Skin epidermis (tissue), 12 donors: ENCODE measurements at regions not wholly inside any gene's neighbourhood (a gene's known extent, or its start where the extent isn't known, plus 50 kb on each side); places are given as distances from the start of the nearest gene placed in this dataset.

Experiments used
- H3K27ac ChIP-seq, 21 experiments: fragments of 200-600 bp; sonication (generic) in 11 of 21; one replicate each; pipeline ENCODE4 v1.5.0; 2020; ENCODE audit warnings: mild to moderate bottlenecking in 3 of 21, inconsistent platforms in 2 of 21, moderate library complexity in 2 of 21
- H3K4me3 ChIP-seq, 7 experiments: fragments of 200-600 bp; sonication (generic) in 2 of 7; one replicate each; pipeline ENCODE4 v1.5.0; 2020; ENCODE audit warnings: inconsistent platforms in 2 of 7, mild to moderate bottlenecking in 2 of 7, moderate library complexity in 1 of 7

DNA sequence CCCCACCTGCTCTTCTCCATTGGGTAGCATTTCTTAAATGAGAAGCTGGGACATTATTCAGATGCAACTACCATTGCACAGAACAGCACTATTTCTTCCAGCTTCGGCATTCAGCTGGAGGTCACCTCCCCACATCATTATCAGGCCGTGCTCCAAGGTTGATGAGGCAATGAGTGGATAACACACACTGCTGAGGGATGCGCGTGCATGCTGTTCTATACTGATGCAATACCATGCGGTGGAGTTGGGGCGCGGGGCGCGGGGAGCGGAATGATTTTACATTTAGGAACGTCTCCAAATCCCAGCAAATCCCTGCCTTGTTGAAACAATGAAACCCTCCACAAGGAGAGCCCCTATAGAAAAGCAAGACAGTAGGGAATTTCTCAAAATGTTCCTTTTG lies 283.4 kb downstream of the GRIN2B start:
- Histone ChIP-seq H3K4me3 (no peak overlapping the region), H3K27ac (no peak overlapping the region)

DNA sequence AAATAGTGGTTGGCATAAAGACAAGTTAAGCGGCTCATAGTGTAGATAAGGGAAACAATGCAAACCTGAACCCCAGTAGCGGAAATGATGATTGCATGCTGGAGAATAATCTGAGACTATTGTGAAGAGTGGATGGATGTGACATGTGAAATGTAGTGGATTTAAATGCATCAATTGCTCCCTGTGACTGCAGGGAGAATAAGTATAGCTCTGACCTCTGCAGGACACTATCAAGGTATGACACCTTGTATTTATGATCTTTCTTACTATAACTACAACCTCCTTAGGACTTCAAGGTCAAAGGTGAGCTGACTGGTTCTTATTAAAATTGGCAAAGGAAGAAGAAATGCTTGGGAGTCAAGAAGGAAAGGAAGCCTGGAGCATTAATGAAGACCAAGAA lies 285.6 kb downstream of the GRIN2B start:
- H3K27ac ChIP-seq = no peak overlapping the region
- no peak overlapping the region for H3K4me3 ChIP-seq

DNA sequence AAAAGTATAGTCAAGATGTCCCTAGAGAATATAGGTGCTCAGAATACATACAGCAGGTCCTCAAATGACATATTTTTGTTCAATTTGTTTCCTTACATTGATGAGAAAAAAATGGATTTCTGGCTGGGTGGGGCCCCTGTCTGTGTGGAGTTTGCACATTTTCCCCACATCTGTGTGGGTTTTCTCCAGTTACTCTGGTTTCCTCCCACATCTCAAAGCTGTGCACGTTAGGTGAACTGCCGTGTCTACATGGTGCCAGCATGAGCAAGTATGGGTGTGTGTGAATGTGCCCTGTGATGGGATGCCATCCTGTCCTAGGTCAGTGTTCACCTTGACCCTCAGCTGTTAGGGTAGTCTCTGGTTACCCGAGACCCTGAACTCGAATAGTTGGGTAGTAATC lies 289.1 kb downstream of the GRIN2B start:
- Histone ChIP-seq H3K27ac (no peak overlapping the region), H3K4me3 (no peak overlapping the region)

DNA sequence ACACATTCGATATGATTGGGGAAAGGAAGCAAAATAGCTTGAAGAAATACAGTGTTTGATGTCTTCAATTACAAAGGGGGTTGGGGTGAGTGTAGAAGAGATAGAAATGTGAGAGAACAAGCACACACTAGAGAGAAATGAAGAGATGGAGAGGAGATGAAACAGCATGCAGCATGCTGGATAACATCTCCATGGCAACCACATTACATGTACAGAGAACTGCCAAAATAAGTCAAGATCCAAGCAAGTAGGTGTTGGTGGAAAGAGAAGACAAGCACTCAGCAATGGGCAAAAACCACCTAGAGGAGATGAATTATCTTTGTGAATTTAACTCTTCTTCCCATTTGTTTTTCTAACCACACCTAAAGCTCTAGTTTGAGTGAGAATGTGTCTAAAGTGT lies 289.8 kb downstream of the GRIN2B start:
- Histone ChIP-seq H3K4me3 (no peak overlapping the region), H3K27ac (no peak overlapping the region)

- no peak overlapping the region for H3K27ac ChIP-seq
- no peak overlapping the region for H3K4me3 ChIP-seq
Measured at GRCh38 chr12:13687633-13688032, 293.8 kb downstream of the GRIN2B start.

DNA sequence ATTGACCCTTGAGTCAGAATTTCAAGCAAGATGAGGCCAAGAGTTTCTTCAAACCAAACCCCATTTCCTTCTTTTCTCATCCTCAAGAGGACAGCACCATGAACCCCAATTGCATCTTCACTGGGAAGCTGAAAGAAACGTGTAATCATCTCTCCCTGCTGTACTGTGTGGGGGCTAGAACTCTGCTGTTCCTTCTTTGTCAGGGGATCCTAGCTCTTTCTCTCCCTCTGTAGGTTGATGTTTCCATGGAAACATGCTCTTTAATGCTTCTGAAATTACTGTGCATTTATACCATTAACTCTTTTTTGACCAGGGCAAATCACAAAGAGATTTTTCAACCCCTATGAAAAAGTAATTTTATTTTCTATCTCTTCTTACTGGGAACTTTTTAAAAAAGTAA lies 295.1 kb downstream of the GRIN2B start:
- Histone ChIP-seq H3K27ac (no peak overlapping the region), H3K4me3 (no peak overlapping the region)

DNA sequence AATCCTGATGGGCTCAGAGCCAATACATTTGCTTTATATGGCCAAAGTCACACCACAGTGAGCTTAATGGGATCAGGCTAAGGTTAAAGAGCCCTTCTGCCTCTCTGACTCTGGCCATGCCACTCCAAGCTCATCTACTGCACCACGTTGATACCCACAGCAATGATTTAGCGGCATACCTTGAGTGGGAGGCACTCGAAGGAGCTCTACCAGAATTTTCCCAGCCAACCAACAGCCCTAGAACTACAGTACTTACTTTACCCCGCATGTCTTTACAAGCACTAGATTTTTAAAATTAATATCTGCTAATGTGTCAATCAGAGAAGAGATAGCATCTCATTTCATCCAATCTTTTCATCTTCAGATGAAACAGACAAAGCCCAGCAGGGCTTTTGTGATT lies 300.5 kb downstream of the GRIN2B start:
- H3K4me3 ChIP-seq = no peak overlapping the region
- no peak overlapping the region for H3K27ac ChIP-seq

DNA sequence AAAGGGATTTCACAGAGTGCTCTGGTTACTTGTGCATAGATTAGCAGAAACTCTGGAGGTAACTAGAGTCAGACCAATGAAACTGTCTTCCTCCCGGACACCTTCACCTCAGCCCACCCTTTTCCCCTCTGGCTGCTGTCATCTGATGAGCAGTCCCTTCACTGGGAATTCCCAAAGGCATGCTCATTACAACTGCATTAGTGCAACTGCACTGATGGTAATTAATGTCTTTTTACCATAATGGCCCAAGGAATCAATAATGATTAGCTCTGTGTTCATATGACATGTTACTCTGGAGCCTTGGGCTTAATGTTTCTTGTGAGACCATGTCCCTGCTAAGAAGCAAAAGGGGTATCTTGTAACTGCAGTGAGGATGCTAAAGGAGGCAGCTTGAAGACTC lies 304.5 kb downstream of the GRIN2B start:
- H3K4me3 ChIP-seq = no peak overlapping the region
- no peak overlapping the region for H3K27ac ChIP-seq

DNA sequence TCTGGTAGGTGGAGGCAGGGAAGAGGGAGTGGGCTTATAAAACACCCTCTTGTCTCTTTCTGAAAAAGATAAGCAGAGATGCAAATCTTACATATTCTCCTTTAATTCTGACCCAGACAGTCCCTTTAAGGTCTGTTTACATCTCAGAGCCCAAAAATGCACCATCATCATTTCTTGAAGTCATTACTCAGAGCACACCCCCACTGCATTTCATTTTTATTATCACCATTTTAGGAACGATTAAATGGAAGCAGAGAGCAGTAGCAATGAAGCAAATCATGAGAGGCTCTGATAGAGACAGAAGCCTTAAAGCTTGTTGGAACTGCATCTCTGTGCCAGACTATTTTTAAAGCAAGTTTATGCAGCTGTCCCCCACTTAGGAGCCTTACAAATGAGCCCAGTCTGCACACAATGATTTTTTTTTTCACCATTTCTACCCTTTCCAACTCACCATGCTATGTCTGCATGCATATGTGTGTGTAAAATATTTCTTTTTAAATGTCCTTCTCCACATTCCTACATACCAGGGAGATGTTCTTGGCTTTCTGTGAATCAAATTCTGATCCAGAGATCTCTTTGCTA lies 311.0 kb downstream of the GRIN2B start:
- Histone ChIP-seq H3K4me3 (no peak overlapping the region), H3K27ac (no peak overlapping the region)

GRCh38 chr12:13668880-13669279 lies 312.5 kb downstream of the GRIN2B start:
- H3K27ac ChIP-seq = no peak overlapping the region
- H3K4me3 ChIP-seq = no peak overlapping the region

DNA sequence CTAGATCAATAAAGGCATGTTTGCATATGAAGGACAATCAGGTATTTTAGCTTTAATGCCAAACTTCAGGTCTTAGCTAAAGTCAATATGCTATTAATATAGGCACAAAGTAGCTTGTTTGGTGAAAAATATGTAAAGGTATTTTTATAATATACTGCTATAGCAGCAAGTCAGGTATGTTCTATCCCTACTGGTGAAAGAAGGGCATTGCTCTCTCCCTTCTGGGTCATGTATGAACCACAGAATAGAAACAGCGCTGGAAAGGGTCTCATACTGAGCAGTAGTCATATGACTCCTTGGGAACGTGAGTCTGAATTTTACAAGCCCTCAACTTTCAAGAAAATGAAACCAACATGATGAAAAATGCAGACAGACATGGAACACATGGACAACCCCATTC lies 314.6 kb downstream of the GRIN2B start:
- H3K4me3 ChIP-seq = no peak overlapping the region
- no peak overlapping the region for H3K27ac ChIP-seq

DNA sequence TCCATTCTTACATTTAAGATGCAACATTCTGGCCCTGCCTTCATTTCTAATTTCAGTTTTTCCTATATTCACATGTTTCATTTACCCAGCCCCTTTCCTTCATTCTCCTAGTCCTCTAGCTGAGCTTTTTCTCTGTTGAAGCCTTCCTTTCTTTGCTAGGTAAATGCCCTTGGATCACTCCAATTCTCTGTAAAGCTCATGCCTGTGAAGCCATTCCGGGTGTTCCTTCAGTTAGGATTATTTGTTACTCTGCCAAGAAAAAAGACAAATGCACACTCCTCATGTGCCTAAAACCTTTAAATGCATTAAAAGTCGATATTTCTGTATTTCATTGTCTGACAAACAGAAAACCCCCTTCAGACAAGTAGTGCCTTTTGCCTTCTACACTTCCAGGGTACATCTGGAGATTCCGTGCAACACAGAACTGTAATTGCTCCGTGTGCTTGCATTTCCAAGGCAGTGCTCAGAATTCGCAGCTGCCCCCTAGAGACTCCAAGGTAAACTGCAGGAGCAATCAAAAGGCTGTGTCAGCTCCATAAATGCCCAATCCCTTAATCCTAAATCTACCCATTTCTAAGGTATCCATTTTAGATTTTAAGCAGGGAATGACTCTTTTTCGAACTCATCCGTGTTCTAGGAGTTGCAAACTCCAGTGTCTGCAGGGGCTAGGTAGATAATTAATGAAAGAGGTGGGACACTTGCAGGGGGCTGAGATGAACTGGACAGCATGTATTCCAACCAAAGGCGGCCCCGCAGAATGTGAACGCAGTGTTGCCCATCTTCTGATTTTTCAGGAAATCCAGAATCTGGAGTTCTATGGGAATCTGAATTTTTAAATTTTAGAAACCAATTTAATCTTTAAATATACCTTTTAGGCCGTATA lies 320.2 kb downstream of the GRIN2B start:
- Histone ChIP-seq H3K4me3 (no peak overlapping the region), H3K27ac (no peak overlapping the region)

GRCh38 chr12:13654456-13654855 lies 326.9 kb downstream of the GRIN2B start:
- H3K27ac ChIP-seq = no peak overlapping the region

DNA sequence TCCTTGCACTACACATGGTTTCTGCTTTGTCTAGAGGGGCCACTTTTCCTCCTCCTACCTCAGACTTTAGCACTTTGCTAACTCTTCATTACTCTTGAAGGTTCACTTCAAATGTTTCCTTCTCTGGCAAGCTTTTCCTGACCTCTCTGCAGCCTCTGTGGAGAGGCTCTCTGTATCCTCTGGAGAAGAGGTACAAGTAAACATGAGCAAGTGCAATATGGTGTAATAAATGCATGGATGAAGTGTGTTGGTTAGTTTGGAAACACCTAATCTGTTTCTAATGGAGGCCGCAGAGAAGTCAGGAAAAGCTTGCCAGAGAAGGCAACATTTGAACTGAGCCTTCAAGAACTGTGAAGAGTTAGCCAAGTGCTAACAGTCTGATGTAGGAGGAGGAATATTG lies 329.3 kb downstream of the GRIN2B start:
- H3K4me3 ChIP-seq = no peak overlapping the region
- H3K27ac ChIP-seq = no peak overlapping the region

More at GRCh38 chr12:13654456-13654855, 326.9 kb downstream of the GRIN2B start:
- H3K4me3 ChIP-seq = no peak overlapping the region

- Histone ChIP-seq H3K4me3 (no peak overlapping the region), H3K27ac (no peak overlapping the region)
Measured at GRCh38 chr12:13635709-13636108, 345.7 kb downstream of the GRIN2B start.

DNA sequence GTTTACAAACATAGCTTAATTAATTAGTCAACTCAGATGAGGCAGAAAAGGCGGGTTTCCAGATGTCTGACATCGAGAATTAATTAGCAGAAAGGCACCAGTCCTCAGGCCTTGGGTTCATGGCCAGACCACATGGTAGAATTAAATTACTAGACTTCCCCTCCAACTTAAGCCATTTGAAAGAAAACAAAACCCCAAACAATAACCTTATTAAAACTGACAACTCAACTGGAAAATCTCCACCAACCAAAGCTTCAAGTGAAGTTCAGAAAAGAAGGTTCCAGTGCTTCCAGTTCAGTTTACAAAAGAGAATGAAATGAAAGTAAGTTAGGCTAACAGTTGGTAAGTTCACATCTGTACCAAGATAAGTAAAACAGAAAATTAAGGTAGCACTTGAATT lies 349.5 kb downstream of the GRIN2B start:
- no peak overlapping the region for H3K4me3 ChIP-seq
- no peak overlapping the region for H3K27ac ChIP-seq

- H3K27ac ChIP-seq = no peak overlapping the region
- no peak overlapping the region for H3K4me3 ChIP-seq
Measured at GRCh38 chr12:13630354-13630753, 351.0 kb downstream of the GRIN2B start.

GRCh38 chr12:13628067-13628466 lies 353.3 kb downstream of the GRIN2B start:
- Histone ChIP-seq H3K4me3 (no peak overlapping the region), H3K27ac (no peak overlapping the region)

DNA sequence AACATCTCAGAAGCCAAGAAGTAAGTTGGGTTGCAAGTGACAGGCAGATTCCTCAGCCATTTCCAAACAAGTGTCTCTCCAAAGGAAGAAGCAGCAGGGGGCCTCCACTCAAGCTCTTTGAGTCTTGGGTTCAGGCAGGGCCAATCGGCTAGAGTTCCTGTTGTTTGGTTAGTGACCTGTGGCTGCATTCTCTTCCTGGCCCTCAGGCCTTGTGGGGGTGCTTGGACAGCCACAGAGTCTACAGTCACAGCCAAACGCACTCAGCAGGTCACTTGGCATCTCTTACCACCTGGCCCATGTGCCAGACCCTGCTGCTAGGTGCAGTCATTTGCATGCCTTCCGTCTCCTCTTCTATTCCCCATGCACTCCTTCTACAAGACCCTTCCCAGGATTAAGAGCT lies 353.9 kb downstream of the GRIN2B start:
- H3K27ac ChIP-seq = no peak overlapping the region
- no peak overlapping the region for H3K4me3 ChIP-seq

DNA sequence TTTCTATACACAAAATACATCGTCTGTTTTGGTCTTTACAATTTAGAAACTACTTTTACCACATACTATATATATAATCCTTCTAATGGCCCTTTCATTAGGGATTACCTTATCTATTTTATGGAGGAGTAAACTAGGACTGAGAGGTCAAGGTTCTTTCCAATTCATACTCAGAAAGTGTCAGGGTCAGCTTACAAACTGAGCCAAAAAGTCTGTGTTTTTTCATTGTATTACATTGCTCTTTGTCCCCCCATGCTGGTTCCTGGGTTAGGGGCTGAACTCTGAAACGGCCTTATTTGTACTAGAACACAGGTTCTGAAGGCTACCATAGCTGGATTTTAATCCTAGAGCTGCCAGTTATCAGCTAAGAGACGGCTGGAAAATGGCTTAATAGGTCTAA lies 368.1 kb downstream of the GRIN2B start:
- H3K27ac ChIP-seq = no peak overlapping the region
- H3K4me3 ChIP-seq = no peak overlapping the region

DNA sequence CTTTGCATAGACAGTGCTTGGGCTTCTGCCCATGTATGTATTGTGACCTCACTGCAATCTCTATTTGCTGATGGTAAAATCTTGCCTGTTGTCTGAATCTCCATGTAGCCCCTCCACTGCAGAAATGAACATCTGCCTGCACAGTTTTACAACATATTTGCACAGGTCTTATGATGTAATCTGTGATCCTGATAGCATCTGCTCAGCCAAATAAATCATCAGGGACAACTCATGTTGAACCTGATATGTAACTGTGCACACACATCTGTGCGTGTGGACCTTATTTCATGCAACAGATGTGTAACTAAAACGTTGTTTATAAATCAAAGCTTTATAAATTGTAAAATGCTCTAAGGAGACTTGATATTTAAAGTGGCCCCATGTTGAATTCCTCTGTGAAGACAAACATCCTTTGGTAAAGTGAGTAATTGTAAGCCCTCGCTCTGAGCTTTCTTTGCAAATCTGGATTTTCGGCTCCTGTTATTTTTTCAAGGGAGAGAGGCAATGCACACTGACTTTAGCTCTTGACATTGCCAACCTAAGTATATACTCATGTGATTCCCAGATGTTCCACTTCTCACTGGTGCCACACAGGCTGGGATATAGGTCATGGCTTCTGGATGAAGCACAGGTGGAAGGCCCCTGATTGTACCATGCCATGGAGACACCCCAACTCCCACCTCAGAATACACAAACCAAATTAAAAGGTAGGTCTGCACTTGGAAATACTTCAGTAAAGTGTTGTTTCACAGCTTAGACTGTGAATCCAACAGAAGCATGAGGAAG lies 371.3 kb downstream of the GRIN2B start:
- Histone ChIP-seq H3K4me3 (no peak overlapping the region), H3K27ac (no peak overlapping the region)
